Stimulated activated CD8-positive, alpha-beta memory T cell treated with anti-CD3 and anti-CD28 coated beads, Interleukin-2, amount 100 ng/mL, for 48 hours (primary cell): ENCODE measurements at regions not wholly inside any gene's neighbourhood (a gene's known extent, or its start where the extent isn't known, plus 50 kb on each side); places are given as distances from the start of the nearest gene placed in this dataset.
"Not testable (repeated sequence)": the region's sequence is repeated elsewhere in the genome, so short reads cannot be mapped to it uniquely, and the experiment has no call there.

ENCODE experiments used
- DNase-seq, 2 donors: peaks; one replicate each; pipeline ENCODE4 v3.0.0-alpha.2; 2020; ENCODE audit warnings: low read depth in 2 of 2

DNA sequence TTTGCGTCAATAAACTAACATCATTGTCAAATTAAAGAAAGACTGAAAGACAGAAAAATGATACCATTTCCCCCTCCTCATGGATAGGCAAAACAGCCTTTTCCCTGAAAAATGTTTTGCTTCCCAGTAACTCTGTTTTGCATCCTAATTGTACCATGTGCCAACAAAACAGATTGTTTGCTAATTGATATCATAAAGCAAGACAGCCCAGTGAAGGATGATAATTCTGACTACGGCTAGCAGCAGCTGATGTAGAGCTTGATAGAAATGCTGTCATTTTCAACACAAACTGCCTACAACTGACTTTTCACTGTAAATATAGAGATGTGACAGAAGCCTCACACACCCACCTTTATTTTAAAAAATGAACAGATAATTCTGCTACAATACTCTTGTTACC, 1061.6 kb downstream of the HACE1 start:
- DNase-seq, result no peak

DNA sequence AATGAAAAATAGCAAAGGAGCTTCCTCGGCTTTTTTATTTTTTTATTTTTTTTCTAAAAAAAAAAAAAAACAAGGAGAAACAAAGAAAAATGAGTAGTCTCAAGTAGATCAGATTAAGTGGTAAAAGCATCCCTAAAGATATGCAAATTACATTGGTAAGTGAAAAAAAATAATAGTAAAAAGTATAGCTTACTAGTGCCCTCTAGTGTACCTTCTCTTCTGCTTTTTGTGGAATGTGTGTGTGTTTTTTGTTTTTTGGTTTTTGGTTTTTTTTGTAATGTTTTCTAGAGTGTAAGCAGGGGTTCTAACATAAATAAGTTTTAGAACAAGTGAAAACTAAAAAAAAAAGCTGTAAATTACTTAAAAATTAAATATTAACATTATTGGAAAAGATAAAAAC, 1062.0 kb downstream of the HACE1 start:
- DNase-seq, result no peak

DNA sequence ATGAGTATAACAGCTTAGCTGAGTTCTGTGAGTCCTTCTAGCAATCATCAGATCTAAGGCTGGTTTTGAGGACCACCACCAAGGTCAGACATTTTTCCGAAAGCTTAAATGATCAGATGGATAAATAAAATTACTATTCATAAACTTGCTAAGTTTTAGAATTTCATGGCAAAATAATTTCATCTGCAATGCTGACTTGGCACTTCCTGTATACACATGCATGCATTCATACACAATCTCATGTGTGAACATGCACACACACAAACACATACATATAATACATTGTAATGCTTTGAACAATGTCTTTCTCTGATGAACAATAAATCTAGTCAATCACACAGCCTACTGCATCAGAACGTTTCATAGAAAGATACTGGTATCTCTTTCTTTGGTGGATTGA, 1068.3 kb downstream of the HACE1 start:
- DNase-seq, result no peak

DNA sequence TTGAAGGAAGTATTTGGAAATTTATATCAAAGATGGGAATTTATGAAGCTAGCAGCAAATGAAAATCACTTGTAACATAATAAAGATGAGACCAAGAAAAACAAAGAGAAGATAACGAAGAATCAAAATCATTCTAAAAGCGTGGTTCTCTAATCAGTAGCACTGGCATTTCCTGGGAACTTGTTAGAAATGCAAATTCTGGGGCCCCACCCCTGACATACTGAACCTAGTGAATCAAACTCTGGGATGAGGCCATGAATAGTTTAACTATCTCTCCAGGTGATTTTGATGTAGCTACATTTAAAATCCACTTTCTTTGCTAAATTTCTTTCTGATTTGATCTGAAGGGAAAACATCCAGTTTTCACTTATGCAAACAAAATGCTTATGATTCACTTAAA, 1075.6 kb downstream of the HACE1 start:
- DNase-seq, result no peak

DNA sequence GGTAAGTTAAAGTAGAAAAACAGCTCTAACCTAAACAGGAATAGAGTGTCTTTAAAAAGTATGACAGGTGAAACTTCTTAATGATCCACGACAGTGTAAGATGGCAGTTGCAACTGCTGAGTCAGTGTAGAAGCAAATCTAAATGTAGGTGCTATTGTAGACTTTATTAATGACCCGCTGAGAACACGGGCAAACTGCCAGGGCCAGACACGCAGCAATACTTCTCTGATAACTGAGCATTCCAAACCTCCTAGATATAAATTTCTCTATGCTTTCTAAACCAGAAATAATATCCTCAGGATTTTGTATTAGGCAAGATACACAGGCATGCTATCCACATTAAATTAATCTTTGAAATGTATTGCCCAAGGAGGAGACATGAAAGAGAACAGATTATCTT, 1076.4 kb downstream of the HACE1 start:
- DNase-seq, result no peak

- no peak for DNase-seq
Measured at GRCh38 chr6:103769431-103769830, 1090.3 kb downstream of the HACE1 start.

DNA sequence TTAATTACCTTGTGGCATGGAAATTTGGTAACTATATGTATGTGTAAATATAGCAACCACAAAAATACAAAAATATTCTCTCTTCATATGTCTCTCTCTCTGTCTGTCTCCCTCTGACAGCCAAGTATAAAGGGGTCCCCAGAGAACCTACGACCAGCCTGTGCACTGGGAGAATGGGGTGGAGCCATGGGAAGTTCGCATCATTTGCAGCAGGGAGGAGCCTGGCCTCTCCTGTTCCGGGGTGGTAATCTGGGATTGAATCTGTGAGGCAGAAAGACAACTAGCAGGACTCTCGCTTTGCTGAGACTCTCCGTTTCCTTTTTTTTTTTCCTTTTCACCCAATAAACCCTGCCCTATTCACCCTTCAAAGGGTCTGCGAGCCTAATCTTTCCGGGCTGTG, 1109.1 kb downstream of the HACE1 start:
- no peak for DNase-seq

DNA sequence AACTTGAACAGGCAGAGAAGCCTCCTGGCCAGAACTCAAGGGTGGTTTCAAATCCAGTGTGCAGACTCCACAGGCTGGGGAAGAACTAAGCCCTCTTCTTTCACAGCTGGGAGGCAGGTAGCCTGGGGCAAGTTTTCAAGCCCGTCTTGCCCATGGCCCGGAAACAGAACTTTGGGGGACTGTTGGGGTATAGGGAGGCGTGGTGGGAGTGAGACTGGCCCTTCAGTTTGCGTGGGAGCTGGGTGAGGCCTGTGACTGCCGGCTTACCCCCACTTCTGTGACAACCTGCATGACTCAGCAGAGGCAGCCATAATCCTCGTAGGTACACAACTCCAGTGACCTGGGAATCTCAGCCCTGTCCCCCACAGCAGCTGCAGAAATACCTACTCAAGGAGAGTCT, 1125.7 kb downstream of the HACE1 start:
- no peak for DNase-seq

- DNase-seq, result no peak
Measured at GRCh38 chr6:103729658-103730057, 1130.1 kb downstream of the HACE1 start.

DNA sequence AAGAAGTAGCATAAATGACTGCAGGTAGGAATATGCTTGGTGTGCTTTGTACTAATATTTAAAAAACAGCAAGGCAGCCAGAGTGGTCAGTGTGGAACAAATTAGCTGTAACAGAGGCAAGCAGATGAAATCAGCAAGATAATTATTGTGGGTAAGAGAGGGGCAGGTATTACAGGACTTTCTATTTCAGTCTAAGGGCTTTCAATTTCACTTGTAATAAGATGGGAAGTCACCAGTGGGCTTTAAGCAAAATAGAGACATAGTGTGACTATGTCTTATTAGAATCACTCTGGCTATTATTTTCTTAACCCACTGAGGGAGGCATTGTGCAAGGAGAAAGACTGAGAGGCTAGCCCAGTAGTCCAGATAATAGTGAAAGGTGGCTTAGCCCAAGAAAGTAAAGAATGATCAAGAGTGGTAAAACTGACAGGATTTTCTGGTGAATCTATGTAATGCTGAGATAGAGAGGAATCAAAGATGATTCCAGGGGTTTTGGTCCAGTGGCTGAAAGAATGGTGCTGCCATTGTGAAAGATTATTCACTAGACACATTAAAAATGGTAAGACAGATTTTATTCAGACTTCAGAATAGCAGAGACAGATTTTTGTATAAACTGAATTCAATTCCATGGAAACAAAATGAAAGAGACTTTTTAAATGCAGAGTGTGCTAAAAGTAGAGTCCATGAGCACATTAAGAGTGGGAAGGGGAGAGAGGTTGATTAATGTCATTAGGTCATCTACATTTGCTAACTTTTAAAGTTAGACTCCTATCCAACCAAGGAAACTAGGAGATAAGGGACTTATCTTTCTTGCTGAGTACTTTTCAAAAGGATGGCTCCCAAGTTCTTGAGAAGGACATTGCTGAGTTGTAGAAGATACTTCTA, 1136.0 kb downstream of the HACE1 start:
- no peak for DNase-seq

DNA sequence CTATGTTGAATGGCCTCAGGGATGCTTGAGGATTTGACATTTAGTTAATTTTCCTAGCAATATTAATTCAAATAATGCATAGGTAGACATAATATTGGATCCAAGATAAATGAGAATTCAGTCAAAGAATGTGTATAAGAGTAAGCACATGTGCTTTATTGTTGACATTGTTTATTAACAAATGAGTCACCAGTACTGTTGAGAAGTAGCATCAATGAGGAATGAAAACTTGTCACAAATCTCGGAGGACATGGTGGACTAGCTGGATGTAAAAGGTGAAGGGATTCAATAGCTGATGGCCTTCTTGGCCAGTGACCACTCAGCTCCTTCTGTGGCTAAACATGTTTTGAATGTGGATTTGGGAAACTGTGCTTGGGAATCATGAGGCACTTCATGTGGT, 1137.0 kb downstream of the HACE1 start:
- no peak for DNase-seq

- no peak for DNase-seq
Measured at GRCh38 chr6:103721923-103722322, 1137.8 kb downstream of the HACE1 start.

DNA sequence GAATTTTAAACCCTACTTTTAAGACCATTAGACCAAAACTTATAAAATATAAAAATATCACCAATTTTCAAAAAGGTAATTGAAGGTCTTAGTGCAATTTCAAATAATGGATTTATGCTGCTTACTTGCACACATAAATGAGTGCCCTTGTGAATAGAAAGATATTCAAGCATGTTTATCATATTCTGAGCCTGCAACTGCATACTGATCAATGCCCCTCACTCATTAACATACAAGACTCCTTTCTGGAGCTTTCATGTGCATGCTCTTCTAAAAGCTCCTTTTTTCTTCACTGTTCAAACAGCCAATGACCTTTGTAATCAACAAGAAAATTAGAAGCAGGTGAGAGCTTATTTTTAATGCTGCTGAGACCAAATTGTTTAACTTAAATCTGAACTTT, 1139.3 kb downstream of the HACE1 start:
- no peak for DNase-seq

DNA sequence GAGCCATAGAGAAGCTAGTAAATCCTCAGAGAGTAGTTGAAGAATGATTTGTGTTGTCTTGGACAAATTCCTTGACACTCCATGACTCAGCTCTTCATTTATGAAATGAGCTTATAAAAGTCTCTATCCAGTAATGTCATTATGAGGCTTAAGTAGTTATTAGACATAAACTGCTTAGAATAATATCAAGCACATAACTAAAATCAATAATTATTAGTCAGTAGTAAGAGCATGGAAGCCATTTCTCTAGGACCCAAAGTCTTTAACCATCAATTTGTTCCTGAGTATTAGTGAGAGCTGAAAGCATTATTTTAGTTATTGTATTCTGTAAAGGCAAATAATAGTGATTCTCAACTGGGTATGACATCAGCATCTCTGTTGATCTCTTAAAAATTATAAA, 1140.2 kb downstream of the HACE1 start:
- DNase-seq, result no peak

- DNase-seq, result no peak
Measured at GRCh38 chr6:103715269-103715668, 1144.5 kb downstream of the HACE1 start.

- DNase-seq, result not testable (repeated sequence)
Measured at GRCh38 chr6:103709236-103709635, 1150.5 kb downstream of the HACE1 start.

DNA sequence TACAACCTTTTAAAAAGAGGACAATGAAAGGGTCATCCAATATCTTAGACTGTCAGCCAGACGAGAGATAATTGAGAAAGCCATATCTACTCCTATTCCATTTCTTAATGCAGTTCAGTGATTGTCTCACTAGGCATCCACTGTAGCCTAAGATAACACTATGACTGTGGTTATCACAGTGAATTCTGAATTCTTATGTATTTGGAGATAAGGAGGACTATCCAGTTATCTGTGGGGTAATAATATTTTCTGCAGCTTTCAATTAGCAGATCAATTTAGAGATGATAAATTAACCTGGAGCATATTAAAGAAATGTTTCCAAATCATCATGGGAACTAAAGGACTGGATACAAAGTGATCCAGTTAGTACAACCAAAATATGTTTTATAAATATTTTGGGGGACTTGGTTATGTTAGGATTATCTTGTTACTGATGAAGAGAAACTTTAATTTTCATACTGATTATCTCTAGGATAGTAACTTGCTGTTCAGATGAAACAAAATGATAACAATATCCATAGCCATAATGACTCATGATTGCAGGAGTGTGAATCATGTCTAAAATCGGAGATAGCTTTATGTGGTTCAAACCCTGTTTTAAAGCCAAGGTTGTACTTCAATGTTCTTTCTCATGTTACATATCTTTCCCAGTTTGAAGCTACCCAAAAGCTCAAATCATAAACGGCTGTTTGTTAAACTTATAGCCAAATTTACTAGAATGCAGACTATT, 1152.0 kb downstream of the HACE1 start:
- no peak for DNase-seq

DNA sequence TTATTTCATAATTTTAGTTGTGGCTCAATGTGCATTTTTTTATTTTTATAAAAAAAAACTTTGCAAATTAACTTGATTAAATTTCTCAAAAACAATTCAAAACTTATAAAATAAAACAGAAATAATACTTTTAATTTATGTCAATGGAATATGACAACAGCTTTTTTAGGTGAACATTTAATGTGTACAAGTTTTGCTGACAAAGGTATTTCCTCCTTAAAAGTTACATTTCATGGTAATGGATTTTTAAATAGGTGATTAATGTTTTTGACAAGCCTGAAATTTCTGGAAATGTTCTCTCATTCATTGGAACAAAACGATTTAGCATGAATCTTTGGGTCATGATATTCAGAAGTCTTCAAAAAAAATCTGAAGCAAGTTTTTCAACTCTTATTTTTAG, 1160.0 kb downstream of the HACE1 start:
- DNase-seq, result no peak

- no peak for DNase-seq
Measured at GRCh38 chr6:103687430-103687829, 1172.3 kb downstream of the HACE1 start.

GRCh38 chr6:103680116-103680515, 1179.6 kb downstream of the HACE1 start:
- DNase-seq, result no peak

- DNase-seq, result no peak
Measured at GRCh38 chr6:103677290-103677689, 1182.4 kb downstream of the HACE1 start.

- DNase-seq, result no peak
Measured at GRCh38 chr6:103675807-103676406, 1183.8 kb downstream of the HACE1 start.

- no peak for DNase-seq
Measured at GRCh38 chr6:103674790-103675189, 1184.9 kb downstream of the HACE1 start.
